ENCODE measurements at regions not wholly inside any gene's neighbourhood (a gene's known extent, or its start where the extent isn't known, plus 50 kb on each side); places are given as distances from the start of the nearest gene placed in this dataset.

DNA sequence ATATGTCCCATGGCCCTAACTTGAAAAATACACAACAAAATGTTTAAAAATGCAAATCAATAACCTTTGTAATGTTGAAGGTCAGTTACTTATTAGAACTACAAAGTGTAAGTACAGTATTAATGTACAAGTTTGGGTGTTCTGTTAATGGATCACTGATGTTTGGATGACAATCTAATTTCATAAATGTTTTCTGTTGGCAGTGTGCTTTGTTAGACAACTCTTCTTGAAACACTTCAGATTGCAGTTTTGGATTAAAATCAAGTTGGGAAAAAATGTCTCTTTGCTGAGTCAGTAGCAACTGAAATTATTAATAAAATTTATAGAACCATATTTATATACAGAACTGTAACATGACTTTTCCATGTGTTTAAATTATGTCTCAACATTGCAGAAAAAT, 1063.5 kb upstream of the PCDH9 start:
- TF ChIP-seq, protein P1, sequence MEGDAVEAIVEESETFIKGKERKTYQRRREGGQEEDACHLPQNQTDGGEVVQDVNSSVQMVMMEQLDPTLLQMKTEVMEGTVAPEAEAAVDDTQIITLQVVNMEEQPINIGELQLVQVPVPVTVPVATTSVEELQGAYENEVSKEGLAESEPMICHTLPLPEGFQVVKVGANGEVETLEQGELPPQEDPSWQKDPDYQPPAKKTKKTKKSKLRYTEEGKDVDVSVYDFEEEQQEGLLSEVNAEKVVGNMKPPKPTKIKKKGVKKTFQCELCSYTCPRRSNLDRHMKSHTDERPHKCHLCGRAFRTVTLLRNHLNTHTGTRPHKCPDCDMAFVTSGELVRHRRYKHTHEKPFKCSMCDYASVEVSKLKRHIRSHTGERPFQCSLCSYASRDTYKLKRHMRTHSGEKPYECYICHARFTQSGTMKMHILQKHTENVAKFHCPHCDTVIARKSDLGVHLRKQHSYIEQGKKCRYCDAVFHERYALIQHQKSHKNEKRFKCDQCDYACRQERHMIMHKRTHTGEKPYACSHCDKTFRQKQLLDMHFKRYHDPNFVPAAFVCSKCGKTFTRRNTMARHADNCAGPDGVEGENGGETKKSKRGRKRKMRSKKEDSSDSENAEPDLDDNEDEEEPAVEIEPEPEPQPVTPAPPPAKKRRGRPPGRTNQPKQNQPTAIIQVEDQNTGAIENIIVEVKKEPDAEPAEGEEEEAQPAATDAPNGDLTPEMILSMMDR (IDR thresholded peaks at IDR 0.05; ENCODE audit: insufficient read depth, low read length, severe bottlenecking) = no peak
- no peak for FAIRE-seq
- no peaks in the 10 kb centered on the region for H3K27me3 ChIP-seq (ENCODE audit: control insufficient read depth, insufficient read depth, low read length)

DNA sequence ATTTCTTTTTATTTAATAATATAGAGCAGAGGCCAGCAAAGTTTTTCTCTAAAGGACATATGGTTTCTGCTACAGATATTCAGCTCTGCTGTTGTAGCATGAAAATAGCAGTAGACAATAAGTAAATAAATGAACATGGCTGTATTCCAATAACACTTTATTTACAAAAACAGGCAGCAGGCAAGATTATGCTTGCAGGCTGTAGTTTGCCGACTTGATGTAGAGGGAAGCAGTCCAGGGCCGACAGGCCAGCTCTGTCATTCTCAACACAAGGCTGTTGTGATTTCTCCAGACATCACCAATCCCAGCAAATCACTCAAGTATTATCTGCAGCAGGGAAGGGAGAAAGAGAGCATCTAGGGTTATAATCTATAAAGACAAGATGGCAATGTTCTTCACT, 1062.5 kb upstream of the PCDH9 start:
- H3K36me3 ChIP-seq (ENCODE audit: control insufficient read depth, insufficient read depth, low read length) = no peaks in the 10 kb centered on the region
- TF ChIP-seq, protein P1 (IDR thresholded peaks at IDR 0.05; ENCODE audit: insufficient read depth, low read length, severe bottlenecking) = no peak
- no peak overlapping the region for H3K4me3 ChIP-seq (ENCODE audit: low read depth, low read length)
- H3K27me3 ChIP-seq (ENCODE audit: control insufficient read depth, insufficient read depth, low read length) = no peaks in the 10 kb centered on the region
- FAIRE-seq (no peak), DNase-seq (ENCODE audit: low read depth) (no peak)

More for the DNA sequence above, 1063.5 kb upstream of the PCDH9 start:
- DNase-seq (ENCODE audit: low read depth) = no peak
- H3K36me3 ChIP-seq (ENCODE audit: control insufficient read depth, insufficient read depth, low read length) = no peaks in the 10 kb centered on the region
- no peak overlapping the region for H3K4me3 ChIP-seq (ENCODE audit: low read depth, low read length)

- TF ChIP-seq, protein P1 (IDR thresholded peaks at IDR 0.05; ENCODE audit: insufficient read depth, low read length, severe bottlenecking) = no peak
- no peak for FAIRE-seq
- Histone ChIP-seq H3K36me3 (ENCODE audit: control insufficient read depth, insufficient read depth, low read length) (no peaks in the 10 kb centered on the region), H3K27me3 (ENCODE audit: control insufficient read depth, insufficient read depth, low read length) (no peaks in the 10 kb centered on the region), H3K4me3 (ENCODE audit: low read depth, low read length) (no peak overlapping the region)
- DNase-seq (ENCODE audit: low read depth) = no peak
These were observed 1061.5 kb upstream of the PCDH9 start for GRCh38 chr13:68291595-68291994.

DNA sequence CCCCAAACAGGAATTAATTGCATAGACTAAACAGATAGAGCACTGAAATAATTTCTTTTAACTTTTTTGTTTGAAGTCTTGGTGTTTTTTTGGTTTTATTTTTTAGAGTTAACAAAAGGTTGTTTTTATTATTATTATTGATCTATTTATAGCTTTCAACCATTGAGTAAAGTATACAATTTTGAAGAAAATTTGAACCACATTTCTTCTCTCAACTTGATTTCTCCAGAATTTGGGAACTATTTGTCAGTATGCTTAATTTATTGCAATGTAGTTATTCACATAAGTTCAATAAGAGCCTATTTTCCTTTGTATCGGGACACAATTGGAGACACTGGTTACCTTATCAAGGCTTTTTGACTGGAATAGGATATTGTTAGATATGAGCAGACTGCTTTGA, 1045.6 kb upstream of the PCDH9 start:
- FAIRE-seq (no peak), DNase-seq (ENCODE audit: low read depth) (no peak)
- H3K4me3 ChIP-seq (ENCODE audit: low read depth, low read length) = no peak overlapping the region
- TF ChIP-seq, protein P1 (IDR thresholded peaks at IDR 0.05; ENCODE audit: insufficient read depth, low read length, severe bottlenecking) = no peak
- H3K27me3 ChIP-seq (ENCODE audit: control insufficient read depth, insufficient read depth, low read length) = no peaks in the 10 kb centered on the region
- no peaks in the 10 kb centered on the region for H3K36me3 ChIP-seq (ENCODE audit: control insufficient read depth, insufficient read depth, low read length)

- FAIRE-seq = no peak
- no peak overlapping the region for H3K4me3 ChIP-seq (ENCODE audit: low read depth, low read length)
- TF ChIP-seq, protein P1 (IDR thresholded peaks at IDR 0.05; ENCODE audit: insufficient read depth, low read length, severe bottlenecking) = no peak
- H3K36me3 ChIP-seq (ENCODE audit: control insufficient read depth, insufficient read depth, low read length) = no peaks in the 10 kb centered on the region
- no peak for DNase-seq (ENCODE audit: low read depth)
- H3K27me3 ChIP-seq (ENCODE audit: control insufficient read depth, insufficient read depth, low read length) = no peaks in the 10 kb centered on the region
These were observed 1042.5 kb upstream of the PCDH9 start for GRCh38 chr13:68272652-68273051.

DNA sequence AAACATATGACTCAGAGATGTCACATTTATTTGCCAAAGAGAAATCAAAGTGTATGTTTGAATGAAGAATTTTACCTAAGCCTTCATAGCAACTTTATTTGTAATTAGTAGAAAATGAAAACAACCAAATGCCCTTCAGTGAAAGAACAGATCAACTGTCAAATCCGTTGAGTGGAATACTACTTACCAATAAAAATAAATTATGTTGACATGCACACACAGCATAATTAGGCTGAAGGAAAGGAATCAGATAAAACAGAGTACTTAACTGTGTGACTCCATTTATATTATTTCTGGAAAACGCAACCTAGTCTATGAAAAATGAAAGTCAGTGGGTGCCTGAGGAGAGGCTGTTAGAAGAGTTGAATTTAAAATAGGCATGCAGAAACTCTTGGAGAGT, 1034.6 kb upstream of the PCDH9 start:
- no peaks in the 10 kb centered on the region for H3K36me3 ChIP-seq (ENCODE audit: control insufficient read depth, insufficient read depth, low read length)
- FAIRE-seq (no peak), DNase-seq (ENCODE audit: low read depth) (no peak)
- H3K27me3 ChIP-seq (ENCODE audit: control insufficient read depth, insufficient read depth, low read length) = no peaks in the 10 kb centered on the region
- TF ChIP-seq, protein P1 (IDR thresholded peaks at IDR 0.05; ENCODE audit: insufficient read depth, low read length, severe bottlenecking) = no peak
- H3K4me3 ChIP-seq (ENCODE audit: low read depth, low read length) = no peak overlapping the region
